ENCODE measurements at regions not wholly inside any gene's neighbourhood (a gene's known extent, or its start where the extent isn't known, plus 50 kb on each side); places are given as distances from the start of the nearest gene placed in this dataset.
A peak's percentile ranks its signal among the peaks of the same experiment; 100 is the strongest.

DNA sequence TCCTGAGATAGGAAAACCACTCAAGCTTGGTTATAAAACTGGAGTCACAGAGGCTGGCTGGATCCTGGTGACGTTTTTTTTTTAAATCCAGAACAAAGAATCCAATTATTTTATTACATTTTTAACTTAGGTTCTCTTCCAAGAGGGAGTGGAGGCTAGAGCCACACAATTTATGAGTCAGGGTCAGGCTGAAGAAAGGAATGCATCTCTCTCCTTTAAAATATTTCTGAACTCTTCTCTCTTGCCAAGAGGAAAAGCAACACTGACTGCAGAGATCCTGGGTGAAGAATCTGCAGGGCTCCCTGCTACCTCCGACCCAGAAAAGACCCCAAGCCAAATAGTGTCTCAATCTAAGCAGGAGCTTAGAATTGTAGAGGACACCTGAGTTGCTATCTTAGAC lies 88.5 kb upstream of the SSTR4 start:
- H3K4me3 ChIP-seq: no peak overlapping the region
- WGBS (ENCODE audit: low lambda C conversion rate, missing lambda C conversion rate): 60% methylated on average over 2 of the region's 2 CpGs
- no peak overlapping the region for H3K27ac ChIP-seq
- no peak for TF ChIP-seq EZH2phosphoT487 (IDR thresholded peaks at IDR 0.05; ENCODE audit: low read depth, severe bottlenecking, unreplicated experiment)
- TF ChIP-seq, protein P1, sequence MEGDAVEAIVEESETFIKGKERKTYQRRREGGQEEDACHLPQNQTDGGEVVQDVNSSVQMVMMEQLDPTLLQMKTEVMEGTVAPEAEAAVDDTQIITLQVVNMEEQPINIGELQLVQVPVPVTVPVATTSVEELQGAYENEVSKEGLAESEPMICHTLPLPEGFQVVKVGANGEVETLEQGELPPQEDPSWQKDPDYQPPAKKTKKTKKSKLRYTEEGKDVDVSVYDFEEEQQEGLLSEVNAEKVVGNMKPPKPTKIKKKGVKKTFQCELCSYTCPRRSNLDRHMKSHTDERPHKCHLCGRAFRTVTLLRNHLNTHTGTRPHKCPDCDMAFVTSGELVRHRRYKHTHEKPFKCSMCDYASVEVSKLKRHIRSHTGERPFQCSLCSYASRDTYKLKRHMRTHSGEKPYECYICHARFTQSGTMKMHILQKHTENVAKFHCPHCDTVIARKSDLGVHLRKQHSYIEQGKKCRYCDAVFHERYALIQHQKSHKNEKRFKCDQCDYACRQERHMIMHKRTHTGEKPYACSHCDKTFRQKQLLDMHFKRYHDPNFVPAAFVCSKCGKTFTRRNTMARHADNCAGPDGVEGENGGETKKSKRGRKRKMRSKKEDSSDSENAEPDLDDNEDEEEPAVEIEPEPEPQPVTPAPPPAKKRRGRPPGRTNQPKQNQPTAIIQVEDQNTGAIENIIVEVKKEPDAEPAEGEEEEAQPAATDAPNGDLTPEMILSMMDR (IDR thresholded peaks at IDR 0.05; ENCODE audit: poor library complexity): no peak
- TF ChIP-seq EZH2 (IDR thresholded peaks at IDR 0.05; ENCODE audit: borderline replicate concordance): no peak
- no peaks in the 10 kb centered on the region for H3K36me3 ChIP-seq (replicated peaks; ENCODE audit: insufficient read depth, low read depth)
- H3K27me3 ChIP-seq: no peaks in the 10 kb centered on the region
- DNase-seq (ENCODE audit: low spot score): no peak
- H2AFZ ChIP-seq: no peak overlapping the region
- no peaks in the 10 kb centered on the region for H4K20me1 ChIP-seq (ENCODE audit: insufficient read depth, poor library complexity, severe bottlenecking)
- no peaks in the 10 kb centered on the region for H3K79me2 ChIP-seq
- no peaks in the 10 kb centered on the region for H3K9me2 ChIP-seq (replicated peaks; ENCODE audit: insufficient read depth)
- H3K4me2 ChIP-seq: no peak overlapping the region
- H3K9me3 ChIP-seq (ENCODE audit: low read depth): no peaks in the 10 kb centered on the region
- peaks cover 3% of the 10 kb centered on the region for H3K4me1 ChIP-seq (ENCODE audit: insufficient read depth)

- Histone ChIP-seq H3K4me3 (no peak overlapping the region), H3K9me3 (ENCODE audit: low read depth) (no peaks in the 10 kb centered on the region), H2AFZ (no peak overlapping the region), H3K27me3 (no peaks in the 10 kb centered on the region), H3K79me2 (no peaks in the 10 kb centered on the region), H3K9me2 (replicated peaks; ENCODE audit: insufficient read depth) (no peaks in the 10 kb centered on the region), H3K4me1 (ENCODE audit: insufficient read depth) (peaks cover 3% of the 10 kb centered on the region), H3K27ac (peak overlapping the region; percentile 57), H3K4me2 (no peak overlapping the region), H3K36me3 (replicated peaks; ENCODE audit: insufficient read depth, low read depth) (no peaks in the 10 kb centered on the region), H4K20me1 (ENCODE audit: insufficient read depth, poor library complexity, severe bottlenecking) (no peaks in the 10 kb centered on the region)
- WGBS (ENCODE audit: low lambda C conversion rate, missing lambda C conversion rate): 89% methylated on average over 5 of the region's 5 CpGs
- TF ChIP-seq, protein P1 (IDR thresholded peaks at IDR 0.05; ENCODE audit: poor library complexity): no peak
- no peak for TF ChIP-seq EZH2 (IDR thresholded peaks at IDR 0.05; ENCODE audit: borderline replicate concordance)
- TF ChIP-seq EZH2phosphoT487 (IDR thresholded peaks at IDR 0.05; ENCODE audit: low read depth, severe bottlenecking, unreplicated experiment): no peak
- DNase-seq (ENCODE audit: low spot score): no peak
Observed at GRCh38 chr20:22949331-22950109, 85.6 kb upstream of the SSTR4 start.

DNA sequence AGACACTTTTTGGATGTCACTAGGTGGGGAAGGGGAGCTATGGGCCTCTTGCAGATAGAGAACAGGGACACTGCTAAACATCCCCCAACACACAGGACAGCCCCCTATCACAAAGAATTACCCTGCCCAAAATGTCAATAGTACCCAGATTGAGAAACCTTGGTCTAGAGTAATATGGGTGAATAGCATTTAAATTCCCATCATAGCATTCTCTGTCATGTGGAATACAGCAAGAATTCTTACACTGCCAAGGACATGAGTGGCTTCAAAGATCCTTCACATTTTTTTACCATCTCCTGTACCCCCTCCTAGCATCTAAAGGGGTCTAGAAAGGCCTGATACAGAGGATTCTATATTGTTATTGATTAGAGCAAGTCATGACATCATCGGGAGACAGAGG lies 83.1 kb upstream of the SSTR4 start:
- no peaks in the 10 kb centered on the region for H3K9me2 ChIP-seq (replicated peaks; ENCODE audit: insufficient read depth)
- no peaks in the 10 kb centered on the region for H3K79me2 ChIP-seq
- no peak overlapping the region for H2AFZ ChIP-seq
- no peak for DNase-seq (ENCODE audit: low spot score)
- H4K20me1 ChIP-seq (ENCODE audit: insufficient read depth, poor library complexity, severe bottlenecking): no peaks in the 10 kb centered on the region
- no peak overlapping the region for H3K4me3 ChIP-seq
- no peaks in the 10 kb centered on the region for H3K9me3 ChIP-seq (ENCODE audit: low read depth)
- H3K36me3 ChIP-seq (replicated peaks; ENCODE audit: insufficient read depth, low read depth): no peaks in the 10 kb centered on the region
- H3K4me2 ChIP-seq: no peak overlapping the region
- peaks cover 3% of the 10 kb centered on the region for H3K4me1 ChIP-seq (ENCODE audit: insufficient read depth)
- TF ChIP-seq, protein P1 (IDR thresholded peaks at IDR 0.05; ENCODE audit: poor library complexity): no peak
- no peak for TF ChIP-seq EZH2 (IDR thresholded peaks at IDR 0.05; ENCODE audit: borderline replicate concordance)
- no peak for TF ChIP-seq EZH2phosphoT487 (IDR thresholded peaks at IDR 0.05; ENCODE audit: low read depth, severe bottlenecking, unreplicated experiment)
- WGBS (ENCODE audit: low lambda C conversion rate, missing lambda C conversion rate): 88% methylated on average over 1 of the region's 1 CpG
- H3K27me3 ChIP-seq: no peaks in the 10 kb centered on the region
- no peak overlapping the region for H3K27ac ChIP-seq

Measured in hepatocyte (in vitro differentiated cells).